CD4-positive, alpha-beta T cell treated with Interleukin-17A for 1 hour (primary cell): ENCODE measurements at regions not wholly inside any gene's neighbourhood (a gene's known extent, or its start where the extent isn't known, plus 50 kb on each side); places are given as distances from the start of the nearest gene placed in this dataset.
"Not testable (repeated sequence)": the region's sequence is repeated elsewhere in the genome, so short reads cannot be mapped to it uniquely, and the experiment has no call there.

Experiments
- DNase-seq: peaks from one replicate; pipeline ENCODE4 v3.0.0-alpha.2; 2020

GRCh38 chr18:2197946-2198345, 373.4 kb downstream of the METTL4 start:
- no peak for DNase-seq

GRCh38 chr18:2199060-2199459, 372.2 kb downstream of the METTL4 start:
- DNase-seq, result no peak

- no peak for DNase-seq
Measured at GRCh38 chr18:2201036-2201600, 370.2 kb downstream of the METTL4 start.

GRCh38 chr18:2204736-2205135, 366.6 kb downstream of the METTL4 start:
- DNase-seq, result no peak

GRCh38 chr18:2207294-2207693, 364.0 kb downstream of the METTL4 start:
- no peak for DNase-seq

GRCh38 chr18:2212598-2213205, 358.6 kb downstream of the METTL4 start:
- no peak for DNase-seq

GRCh38 chr18:2213905-2214304, 357.4 kb downstream of the METTL4 start:
- no peak for DNase-seq

- DNase-seq, result no peak
Measured at GRCh38 chr18:2217356-2217755, 353.9 kb downstream of the METTL4 start.

GRCh38 chr18:2218101-2218500, 353.2 kb downstream of the METTL4 start:
- DNase-seq, result no peak

- DNase-seq, result no peak
Measured at GRCh38 chr18:2219706-2220105, 351.6 kb downstream of the METTL4 start.

GRCh38 chr18:2222270-2223185, 348.8 kb downstream of the METTL4 start:
- no peak for DNase-seq

GRCh38 chr18:2223449-2223848, 347.9 kb downstream of the METTL4 start:
- DNase-seq, result no peak

- DNase-seq, result no peak
Measured at GRCh38 chr18:2223849-2224248, 347.5 kb downstream of the METTL4 start.

GRCh38 chr18:2236232-2236631, 335.1 kb downstream of the METTL4 start:
- DNase-seq, result no peak

- DNase-seq, result no peak
Measured at GRCh38 chr18:2237706-2238105, 333.6 kb downstream of the METTL4 start.

- no peak for DNase-seq
Measured at GRCh38 chr18:2240311-2240705, 331.0 kb downstream of the METTL4 start.

- no peak for DNase-seq
Measured at GRCh38 chr18:2244641-2245040, 326.7 kb downstream of the METTL4 start.

GRCh38 chr18:2247101-2247500, 324.2 kb downstream of the METTL4 start:
- DNase-seq, result not testable (repeated sequence)

GRCh38 chr18:2254977-2255376, 316.3 kb downstream of the METTL4 start:
- DNase-seq, result no peak

GRCh38 chr18:2256577-2256976, 314.7 kb downstream of the METTL4 start:
- no peak for DNase-seq

GRCh38 chr18:2258954-2259353, 312.4 kb downstream of the METTL4 start:
- no peak for DNase-seq

- DNase-seq, result no peak
Measured at GRCh38 chr18:2263303-2263890, 307.9 kb downstream of the METTL4 start.

- no peak for DNase-seq
Measured at GRCh38 chr18:2274613-2275012, 296.7 kb downstream of the METTL4 start.

GRCh38 chr18:2281086-2281485, 290.2 kb downstream of the METTL4 start:
- DNase-seq, result no peak
